GM21526 (cell line): ENCODE measurements at regions not wholly inside any gene's neighbourhood (a gene's known extent, or its start where the extent isn't known, plus 50 kb on each side); places are given as distances from the start of the nearest gene placed in this dataset.

ENCODE experiments used
- ATAC-seq: cut with Tn5 transposase; IDR thresholded peaks from one replicate; pipeline ENCODE4 v1.9.1; 2021; ENCODE audit warnings: moderate library complexity; ENCODE audit not compliant: unreplicated experiment, low FRiP score

DNA sequence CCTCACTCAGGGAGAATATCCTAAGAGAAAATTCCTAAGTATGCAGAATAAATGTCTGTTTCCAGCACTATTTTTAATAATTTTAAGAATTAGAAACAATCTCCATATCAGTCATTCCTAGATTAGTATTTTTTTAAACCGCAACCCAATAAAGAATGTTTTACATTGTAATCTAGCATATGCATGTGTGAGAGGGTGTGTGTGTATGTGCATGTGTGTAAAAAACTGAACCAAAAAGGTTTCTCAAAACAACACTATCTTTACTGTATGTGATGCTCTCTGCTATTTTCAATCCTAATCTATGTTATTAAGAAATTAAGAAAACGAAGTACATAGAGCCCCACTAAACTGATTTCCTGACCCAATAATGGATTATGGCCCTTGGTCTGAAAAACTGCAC is 90.6 kb upstream of the AKIP1 start:
- ATAC-seq = no peak

DNA sequence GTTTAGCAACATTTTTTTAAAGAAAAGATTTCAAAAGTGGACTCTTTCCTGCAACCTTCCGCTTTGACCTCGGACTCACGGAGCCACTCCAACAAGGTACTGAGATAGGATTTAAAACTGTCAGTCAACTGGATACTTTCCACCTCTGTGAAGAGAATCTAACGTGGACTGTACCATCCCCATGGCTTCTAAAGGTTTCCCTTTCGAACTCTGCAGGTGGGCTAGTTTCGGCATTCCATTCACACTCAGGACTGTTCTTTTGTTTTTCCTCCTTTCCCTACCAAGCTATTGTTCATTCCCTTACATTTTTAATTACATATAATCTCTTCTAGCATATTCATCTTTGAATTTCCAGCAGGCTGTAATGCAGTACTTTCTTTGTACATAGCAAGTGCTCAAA is 88.5 kb upstream of the AKIP1 start:
- no peak for ATAC-seq

DNA sequence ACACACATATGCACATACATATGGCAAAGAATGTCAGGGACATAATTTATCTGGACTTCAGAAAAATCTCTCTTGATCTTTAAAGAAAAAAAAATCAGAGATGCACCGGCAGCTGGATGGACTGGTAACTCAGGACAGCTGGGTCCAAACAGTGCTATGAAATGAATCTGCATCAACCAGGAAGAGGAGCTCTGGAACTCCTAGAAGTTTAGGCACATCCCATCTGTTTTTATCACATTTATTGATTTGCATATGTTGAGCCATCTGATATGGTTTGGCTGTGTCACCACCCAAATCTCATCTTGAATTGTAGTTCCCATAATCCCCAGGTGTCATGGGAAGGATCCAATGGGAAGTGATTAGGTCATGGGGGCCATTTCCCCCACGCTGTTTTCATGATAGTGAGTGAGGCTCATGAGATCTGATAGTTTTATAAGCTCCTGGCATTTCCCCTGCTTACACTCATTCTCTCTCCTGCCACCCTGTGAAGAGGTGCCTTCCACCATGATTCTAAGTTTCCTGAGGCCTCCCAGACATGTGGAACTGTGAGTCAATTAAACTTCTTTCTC is 87.7 kb upstream of the AKIP1 start:
- no peak for ATAC-seq

DNA sequence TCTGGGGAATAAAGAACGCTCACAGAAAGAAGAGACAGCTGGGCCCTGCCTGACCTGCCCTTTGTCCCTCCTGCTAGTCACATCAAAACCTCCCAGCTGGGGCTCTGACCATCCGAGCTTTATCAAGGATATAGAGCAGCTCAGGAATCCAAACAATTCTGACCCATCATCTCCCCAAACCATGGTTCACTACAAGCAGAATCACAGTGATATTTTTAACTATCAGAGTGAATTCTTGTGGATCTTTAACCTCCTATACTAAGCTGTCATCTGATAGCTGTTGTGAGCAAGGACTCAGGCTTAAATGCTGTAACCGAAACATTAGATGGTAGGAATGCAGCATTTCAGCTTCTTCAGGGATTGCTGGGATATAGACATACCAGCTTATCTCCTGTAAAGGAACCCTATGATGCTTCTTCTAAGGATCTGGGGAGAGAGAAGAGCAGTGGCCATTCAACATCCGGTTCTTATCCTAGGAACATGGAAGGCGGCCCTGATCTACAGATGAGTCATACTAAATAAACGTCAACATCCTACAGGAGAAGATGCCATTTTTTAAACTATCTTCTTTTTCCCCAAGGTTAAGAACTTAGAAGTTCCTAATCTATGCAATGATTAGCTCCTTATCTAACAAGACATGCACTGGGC is 84.7 kb upstream of the AKIP1 start:
- ATAC-seq = no peak

DNA sequence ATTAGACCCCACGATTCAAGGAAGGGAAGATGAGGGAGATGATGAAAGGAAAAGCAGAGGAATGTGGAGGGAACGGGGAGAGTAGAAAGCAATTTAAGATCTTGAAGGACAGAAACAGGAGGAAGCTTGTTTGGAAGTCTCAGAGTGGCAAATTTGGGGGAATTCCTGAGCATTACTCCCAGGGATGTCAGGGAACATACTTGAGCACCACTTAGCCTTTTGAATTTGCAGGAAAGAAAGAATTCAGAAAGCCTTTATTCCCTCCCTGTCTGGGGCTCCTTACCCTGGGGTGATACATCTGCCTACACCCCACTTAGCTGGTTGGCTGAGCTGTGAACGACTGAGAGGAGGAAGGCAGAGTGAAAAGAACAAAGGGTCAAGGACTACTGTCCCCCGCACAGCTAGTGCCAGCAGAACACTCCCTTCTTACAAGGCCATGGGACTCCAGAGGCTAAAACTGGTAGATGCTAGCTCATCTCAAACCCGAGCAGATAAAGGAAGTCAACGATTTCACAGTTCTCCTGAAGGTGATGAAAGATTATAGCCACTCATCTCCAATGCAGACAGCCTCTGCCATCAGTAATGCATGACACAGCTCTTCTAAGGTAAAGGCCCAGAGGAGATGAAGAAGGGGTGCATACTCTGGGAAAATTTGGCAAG is 84.0 kb upstream of the AKIP1 start:
- no peak for ATAC-seq

DNA sequence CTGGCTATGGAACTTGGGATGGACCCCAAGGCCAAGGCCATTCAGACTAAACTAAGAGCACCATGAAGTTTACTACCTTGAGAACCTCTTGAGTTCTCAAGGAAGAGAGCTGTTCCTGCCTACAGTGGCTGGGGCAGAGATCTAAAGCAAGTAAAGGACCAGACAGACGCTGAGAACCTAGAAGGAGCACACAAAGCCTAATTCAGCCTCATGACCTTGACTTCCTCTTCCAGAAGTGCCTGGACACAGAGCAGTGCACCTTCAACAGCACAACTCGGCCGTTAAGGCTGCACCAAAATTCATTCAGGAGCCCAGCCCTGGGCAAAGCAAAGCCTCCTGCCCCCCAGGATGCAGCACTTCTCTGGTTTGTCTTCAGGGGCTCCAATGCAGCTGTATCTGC is 82.9 kb upstream of the AKIP1 start:
- ATAC-seq = no peak

DNA sequence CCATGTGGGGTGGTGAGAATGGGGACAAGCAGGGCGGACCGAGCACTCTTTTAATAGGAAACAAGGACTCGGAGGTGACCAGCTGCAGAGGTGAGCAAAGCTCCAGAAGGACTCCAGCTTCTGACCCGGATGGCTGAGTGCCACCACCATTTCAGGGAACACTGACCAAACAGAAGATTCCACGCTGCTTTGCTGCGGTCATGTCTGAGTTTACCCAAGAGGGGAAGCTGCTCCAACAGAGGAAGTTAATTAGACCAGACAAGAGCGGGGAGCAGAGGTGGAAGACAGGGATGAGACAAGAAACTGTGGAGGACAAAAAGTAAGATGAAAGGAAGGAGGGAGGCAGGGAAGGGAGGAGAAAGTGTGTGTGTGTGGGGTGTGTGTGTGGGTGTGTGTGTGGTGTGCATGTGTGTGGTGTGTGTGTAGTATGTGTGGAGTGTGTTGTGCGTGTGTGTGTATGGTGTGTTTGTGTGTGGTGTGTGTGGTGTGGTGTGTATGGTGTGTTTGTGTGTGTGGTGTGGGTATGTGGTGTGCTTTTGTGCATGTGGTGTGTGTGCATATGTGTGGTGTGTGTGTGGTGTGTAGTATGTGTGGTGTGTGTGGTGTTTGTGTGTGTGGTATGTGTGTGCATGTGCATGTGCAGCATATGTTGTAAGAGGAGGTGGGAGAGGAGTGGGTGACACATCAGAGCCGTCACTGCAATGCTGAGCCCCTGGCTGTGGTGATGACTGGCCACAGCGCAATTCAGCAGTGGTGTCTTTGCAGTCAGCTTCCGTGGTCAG is 82.2 kb upstream of the AKIP1 start:
- no peak for ATAC-seq

DNA sequence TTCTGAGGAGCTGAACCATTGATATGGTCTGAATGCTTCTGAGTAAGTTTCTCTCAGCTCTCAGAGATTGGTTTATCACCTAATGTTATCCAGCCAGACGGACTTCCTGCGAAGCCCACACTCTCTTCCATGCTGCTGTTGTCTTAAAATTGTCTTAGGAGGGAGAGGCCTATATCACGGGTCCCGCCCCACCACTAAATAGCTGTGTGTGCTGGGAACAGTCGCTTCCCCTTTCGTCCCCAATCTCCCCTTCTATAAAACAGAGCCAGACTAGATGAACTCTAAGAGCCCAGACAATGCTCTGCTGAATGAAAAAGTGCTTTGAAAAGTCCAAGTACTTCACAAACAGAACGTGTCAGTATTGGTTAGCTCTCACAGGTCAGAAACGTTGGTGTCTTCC is 81.4 kb upstream of the AKIP1 start:
- ATAC-seq = no peak

DNA sequence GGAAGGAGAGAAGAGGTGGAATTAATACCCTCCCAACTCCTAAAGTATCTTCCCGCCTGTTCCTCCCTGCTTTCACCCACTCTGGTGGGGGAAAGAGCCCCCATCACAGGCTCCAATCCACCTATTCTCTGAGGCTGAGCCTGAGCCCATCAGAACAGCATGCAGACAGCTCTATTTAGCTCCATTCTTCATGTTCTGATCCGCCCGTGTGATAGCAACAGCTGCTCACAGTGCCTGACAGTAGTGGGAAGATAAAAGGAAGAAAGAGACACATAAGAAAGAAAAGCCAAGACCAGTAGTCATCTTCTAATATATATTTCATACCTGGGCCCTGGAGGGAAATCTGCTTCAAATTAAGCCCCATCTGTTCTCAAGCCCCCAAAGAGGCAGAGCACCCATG is 80.3 kb upstream of the AKIP1 start:
- no peak for ATAC-seq

DNA sequence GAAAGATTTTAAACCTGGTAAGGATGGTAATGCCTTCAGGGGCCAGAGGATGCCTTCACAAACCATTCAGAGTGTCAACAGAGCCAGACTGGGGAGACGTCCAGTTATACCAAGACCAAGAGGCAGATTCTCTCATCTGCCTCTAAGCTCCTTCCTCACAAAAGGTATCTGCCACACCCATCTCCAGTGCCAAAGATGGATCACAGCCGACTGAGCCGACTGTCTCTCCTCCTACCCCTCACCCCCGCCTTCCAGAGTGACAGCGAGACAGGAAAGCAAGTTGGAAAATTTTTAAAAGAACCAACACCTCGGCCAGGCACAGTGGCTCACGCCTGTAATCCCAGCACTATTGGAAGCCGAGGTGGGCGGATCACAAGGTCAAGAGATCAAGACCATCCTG is 79.1 kb upstream of the AKIP1 start:
- no peak for ATAC-seq

DNA sequence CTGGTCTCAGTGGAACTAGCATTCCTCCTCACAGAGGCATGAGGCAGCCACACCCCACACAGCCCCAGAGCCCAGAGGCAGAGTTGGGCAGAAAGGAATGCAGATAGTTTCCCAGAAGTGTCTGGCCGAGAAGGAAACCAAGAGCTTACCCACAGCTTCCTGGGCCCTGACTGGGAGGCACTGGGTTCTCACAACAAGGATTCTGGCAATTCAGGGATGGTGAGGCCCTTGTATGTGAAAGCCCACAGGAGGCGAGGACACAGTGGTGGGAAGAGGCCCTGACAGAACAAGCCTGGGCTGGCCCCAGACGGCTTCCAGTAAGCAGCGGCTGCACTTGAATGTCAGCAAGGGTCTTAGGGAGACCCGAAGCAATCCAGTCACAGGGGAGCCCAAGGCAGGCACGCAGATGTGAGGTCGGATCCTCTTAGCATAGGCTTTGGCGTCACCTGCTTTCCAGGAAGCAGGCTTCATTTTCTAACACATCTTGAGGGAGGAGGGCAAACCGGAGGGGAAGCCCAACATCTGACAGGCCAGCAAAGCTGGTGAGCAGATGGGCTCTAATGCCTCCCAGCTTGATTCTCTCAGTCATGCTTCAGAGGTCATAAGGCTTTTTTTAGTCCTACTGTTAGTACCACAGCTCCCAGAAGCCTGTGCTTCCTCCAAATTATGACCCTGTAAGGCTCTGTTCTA is 78.3 kb upstream of the AKIP1 start:
- ATAC-seq = peak; percentile 71

DNA sequence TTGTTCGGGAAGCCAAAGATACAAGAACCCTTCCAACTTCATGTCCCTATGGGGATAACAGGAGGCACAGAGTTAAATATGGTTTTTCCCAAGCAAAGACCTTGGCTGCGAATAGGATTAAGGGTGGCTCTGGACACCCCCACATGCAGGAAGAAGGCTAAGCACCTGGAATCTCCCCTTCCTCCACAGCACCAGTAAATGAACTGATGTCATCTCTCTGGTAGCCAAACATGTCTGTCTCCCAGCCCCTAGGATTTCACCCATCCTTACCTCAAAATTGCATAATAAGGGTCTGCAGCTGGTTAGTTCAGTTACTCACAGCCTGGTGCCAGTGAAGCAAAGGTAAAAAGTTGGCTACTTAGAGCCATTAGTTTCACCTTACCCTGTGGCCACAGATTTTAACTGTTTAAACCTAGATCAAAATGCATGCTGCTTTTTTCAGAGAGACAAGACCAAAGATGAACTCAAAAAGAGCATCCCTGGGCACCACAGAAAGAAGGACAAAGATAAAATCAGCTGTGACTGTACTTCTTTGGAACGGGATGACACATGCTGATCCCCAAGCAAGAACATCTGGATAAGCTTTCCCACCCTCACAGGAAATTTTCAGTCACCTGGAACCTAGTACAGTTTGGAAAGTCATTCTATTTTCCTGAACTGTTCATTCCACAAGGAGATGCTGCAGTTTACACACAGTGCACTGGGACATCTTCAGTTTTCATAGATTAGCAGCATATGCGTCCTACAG is 77.2 kb upstream of the AKIP1 start:
- ATAC-seq = no peak

DNA sequence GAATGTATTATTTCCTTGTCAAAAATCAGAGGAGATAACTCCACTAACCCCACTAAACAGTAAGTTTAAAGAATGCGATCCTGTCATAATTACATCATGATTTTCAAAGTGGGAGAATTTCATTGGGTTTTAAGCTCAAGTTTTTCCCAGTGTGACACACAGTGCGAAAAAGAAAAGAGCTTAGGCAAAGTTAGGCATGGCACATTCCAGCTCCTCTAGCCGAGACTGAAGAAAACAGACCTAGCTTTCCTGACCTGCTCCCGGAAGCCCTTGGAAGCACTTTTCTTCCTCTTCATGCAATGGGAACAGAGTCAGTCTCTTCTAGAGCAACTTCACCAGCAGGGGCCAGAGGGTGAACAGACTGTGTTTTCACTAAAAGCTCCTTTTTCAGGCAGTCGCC is 76.6 kb upstream of the AKIP1 start:
- ATAC-seq = no peak

DNA sequence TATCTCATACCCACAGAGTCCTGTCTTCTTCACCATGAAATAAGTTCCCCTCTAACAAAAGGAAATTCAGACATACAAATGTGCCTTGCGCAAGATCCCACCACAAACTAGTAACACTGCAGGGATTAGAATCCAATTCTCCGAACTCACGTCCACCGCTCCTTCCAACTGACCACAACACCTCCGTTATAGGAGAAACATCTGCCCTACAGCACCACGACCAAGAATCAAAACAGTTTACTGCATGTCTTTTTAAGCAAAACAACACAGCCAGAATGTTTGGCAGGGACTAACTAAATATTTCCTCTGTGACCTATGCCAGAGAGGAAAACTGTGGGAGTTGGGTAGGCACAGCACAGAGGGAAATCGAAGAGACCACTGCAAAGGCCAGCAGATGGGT is 72.7 kb upstream of the AKIP1 start:
- ATAC-seq = no peak

DNA sequence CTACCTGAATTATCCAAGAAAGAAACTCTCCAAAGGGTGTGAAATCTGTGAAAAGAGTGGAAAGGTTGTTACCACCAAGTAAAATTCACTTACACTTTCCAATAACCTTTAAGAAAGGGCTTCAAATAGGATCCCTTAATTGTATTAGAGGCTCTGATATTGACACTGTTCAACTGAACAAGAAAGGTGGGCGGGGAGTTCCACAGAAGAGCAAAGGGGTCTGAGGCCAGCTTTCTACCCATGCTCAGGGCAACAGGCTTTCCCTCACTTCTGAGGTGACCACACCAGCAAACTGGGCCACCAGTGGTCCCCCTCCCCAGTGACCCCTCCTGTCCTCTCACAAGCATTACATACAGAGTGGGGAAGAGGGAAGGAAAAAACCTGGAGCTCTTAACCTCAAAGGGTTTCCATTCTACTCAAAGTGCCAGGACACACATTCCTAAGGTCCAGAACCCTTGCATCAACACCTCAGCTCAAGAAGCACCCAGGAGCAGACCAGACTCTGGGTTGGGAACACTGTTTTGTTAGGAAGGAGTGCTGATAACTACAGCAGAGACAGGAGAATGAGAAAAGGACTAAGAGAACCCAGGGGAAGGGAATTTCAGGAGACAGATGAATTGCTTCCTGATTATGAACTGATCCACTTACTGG is 71.6 kb upstream of the AKIP1 start:
- ATAC-seq = no peak

DNA sequence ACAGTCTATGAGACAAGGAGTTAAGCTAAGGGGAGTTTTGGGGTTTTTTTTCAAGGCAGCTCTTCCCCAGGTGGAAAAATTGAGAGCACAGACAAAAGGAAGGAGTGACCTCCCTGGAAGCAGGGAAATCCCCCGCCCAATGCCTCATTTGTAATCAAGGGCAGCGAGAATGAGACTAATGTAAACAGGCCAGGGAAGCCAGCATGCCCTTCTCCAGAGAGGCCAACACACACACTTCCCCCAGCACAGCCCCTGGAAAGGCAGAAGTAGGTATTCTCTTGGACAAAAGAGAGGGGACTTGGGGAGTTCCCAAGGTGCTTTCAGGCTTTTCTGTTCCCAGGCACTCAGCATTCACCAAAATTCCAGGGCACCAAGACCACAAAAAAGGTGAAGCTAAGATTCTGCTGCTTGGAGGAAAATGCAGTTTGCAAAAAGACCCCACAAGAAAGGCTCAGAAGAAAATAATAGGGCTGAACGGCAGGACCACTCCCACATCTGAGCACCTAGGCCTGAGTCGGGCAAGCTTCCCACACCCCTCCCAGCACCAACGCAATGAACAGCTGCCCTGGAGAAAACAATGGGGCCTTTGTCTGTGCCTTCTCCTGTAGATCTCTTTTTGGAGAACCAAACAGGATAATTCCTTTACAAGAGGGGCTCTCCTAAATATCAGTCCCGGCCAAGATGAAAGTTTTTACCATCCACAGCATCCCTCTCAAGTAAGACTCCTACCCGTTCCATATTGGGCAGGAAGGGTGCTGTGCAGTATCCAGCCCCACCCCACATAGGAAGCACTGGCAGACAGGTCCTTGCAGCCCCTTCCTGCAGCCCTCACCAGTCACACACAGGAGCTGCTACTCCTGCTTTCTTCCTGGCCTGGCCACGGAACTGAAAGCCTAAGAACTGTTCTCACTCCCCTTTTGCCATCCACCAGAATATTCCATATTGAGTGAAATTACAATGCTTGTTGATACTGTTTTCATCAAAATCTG is 70.7 kb upstream of the AKIP1 start:
- no peak for ATAC-seq

DNA sequence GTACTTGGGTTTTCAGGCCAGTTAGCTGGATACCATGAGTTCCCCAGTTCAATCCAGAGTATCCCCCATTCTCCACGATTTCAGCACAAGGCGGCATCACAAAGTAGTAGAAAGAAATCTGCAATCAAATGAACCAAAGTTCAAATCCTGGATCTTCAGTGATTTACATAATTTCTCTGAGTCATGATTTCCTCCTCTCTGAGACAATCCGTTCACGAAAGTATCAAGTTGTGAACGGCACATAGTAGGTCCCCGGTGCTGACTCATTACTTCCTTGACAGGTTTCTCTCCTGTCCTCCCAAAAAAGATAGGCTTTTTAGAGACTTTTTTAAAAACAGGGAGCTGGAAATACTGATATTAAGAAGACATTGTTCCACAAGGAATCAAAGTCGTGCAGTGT is 69.1 kb upstream of the AKIP1 start:
- ATAC-seq = no peak

DNA sequence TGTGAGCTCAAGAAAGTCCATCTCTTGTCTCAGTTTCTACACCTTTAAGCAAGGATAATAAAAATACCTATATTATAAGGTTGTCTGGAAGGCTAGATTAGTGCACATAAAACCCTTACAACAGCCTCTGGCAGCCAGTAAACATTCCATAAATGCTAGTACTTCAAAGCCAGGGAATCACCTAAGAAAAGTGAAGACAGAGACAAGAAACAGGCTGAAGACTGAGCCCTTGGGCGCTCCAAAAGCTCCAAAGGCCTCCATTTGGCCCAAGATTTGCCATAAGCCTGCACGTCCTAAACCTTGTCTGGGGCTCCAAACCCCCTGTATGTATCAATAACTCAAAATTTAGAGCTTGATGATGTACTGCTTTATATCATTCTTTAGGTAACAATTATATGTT is 52.2 kb upstream of the AKIP1 start:
- no peak for ATAC-seq
